ENCODE measurements at regions not wholly inside any gene's neighbourhood (a gene's known extent, or its start where the extent isn't known, plus 50 kb on each side); places are given as distances from the start of the nearest gene placed in this dataset.

- TF ChIP-seq CTCF (IDR thresholded peaks at IDR 0.05) (no peak), POLR2A (IDR thresholded peaks at IDR 0.05) (no peak)
Measured at GRCh38 chr1:34610063-34610462, 144.8 kb upstream of the GJB5 start.

All from right lobe of liver (tissue), 4 donors.